ENCODE measurements at regions not wholly inside any gene's neighbourhood (a gene's known extent, or its start where the extent isn't known, plus 50 kb on each side); places are given as distances from the start of the nearest gene placed in this dataset.
A peak's percentile ranks its signal among the peaks of the same experiment; 100 is the strongest.

GRCh38 chr10:70984986-70985722 is 96.8 kb upstream of the PCBD1 start:
- H3K4me1 ChIP-seq (ENCODE audit: control insufficient read depth, insufficient read depth, low read length), result peaks cover 52% of the 10 kb centered on the region
- Mint-ChIP-seq H3K4me1 (peaks cover 45 to 57% of the 10 kb centered on the region in 2 donors), H3K36me3 (no peaks in the 10 kb centered on the region), H3K9me3 (no peaks in the 10 kb centered on the region), H3K4me3 (no peak overlapping the region), H3K27me3 (ENCODE audit: low read depth in 2 of 2) (peaks cover 0 to 6% of the 10 kb centered on the region in 2 donors), H3K27ac (peak overlapping the region; percentile 43 to 75)
- no peak overlapping the region for H3K4me3 ChIP-seq (ENCODE audit: low read length)
- ATAC-seq (no peak), DNase-seq (no peak)
- no peaks in the 10 kb centered on the region for H3K27me3 ChIP-seq (ENCODE audit: control insufficient read depth, insufficient read depth, low read length)
- no peak overlapping the region for H3K27ac ChIP-seq (ENCODE audit: low read length)
- intact Hi-C loops (cut with micrococcal nuclease), result no loop called here
- no peaks in the 10 kb centered on the region for H3K9me3 ChIP-seq (ENCODE audit: control insufficient read depth, insufficient read depth, low read length)
- TF ChIP-seq, protein P1, sequence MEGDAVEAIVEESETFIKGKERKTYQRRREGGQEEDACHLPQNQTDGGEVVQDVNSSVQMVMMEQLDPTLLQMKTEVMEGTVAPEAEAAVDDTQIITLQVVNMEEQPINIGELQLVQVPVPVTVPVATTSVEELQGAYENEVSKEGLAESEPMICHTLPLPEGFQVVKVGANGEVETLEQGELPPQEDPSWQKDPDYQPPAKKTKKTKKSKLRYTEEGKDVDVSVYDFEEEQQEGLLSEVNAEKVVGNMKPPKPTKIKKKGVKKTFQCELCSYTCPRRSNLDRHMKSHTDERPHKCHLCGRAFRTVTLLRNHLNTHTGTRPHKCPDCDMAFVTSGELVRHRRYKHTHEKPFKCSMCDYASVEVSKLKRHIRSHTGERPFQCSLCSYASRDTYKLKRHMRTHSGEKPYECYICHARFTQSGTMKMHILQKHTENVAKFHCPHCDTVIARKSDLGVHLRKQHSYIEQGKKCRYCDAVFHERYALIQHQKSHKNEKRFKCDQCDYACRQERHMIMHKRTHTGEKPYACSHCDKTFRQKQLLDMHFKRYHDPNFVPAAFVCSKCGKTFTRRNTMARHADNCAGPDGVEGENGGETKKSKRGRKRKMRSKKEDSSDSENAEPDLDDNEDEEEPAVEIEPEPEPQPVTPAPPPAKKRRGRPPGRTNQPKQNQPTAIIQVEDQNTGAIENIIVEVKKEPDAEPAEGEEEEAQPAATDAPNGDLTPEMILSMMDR (IDR thresholded peaks at IDR 0.05), result no peak
- 71% methylated on average over 8 of the region's 8 CpGs for WGBS (ENCODE audit: insufficient coverage)
- no peaks in the 10 kb centered on the region for H3K36me3 ChIP-seq (ENCODE audit: control insufficient read depth, insufficient read depth, low read length)

- H3K4me1 ChIP-seq (ENCODE audit: control insufficient read depth, insufficient read depth, low read length), result peaks cover 60% of the 10 kb centered on the region
- no peaks in the 10 kb centered on the region for H3K27me3 ChIP-seq (ENCODE audit: control insufficient read depth, insufficient read depth, low read length)
- peaks cover 48 to 61% of the 10 kb centered on the region in 2 donors for H3K4me1 Mint-ChIP-seq
- H3K9me3 ChIP-seq (ENCODE audit: control insufficient read depth, insufficient read depth, low read length), result no peaks in the 10 kb centered on the region
- TF ChIP-seq, protein P1 (IDR thresholded peaks at IDR 0.05), result no peak
- H3K36me3 Mint-ChIP-seq, result no peaks in the 10 kb centered on the region
- ATAC-seq, result peak; percentile 40 to 56 (median 45)
- H3K27ac Mint-ChIP-seq, result peak overlapping the region; percentile 43 to 75
- no peak overlapping the region for H3K4me3 ChIP-seq (ENCODE audit: low read length)
- no peaks in the 10 kb centered on the region for H3K9me3 Mint-ChIP-seq
- intact Hi-C loops (cut with micrococcal nuclease), result no loop called here
- 34% methylated on average over 10 of the region's 13 CpGs for WGBS (ENCODE audit: insufficient coverage)
- H3K36me3 ChIP-seq (ENCODE audit: control insufficient read depth, insufficient read depth, low read length), result no peaks in the 10 kb centered on the region
- peaks cover 0 to 9% of the 10 kb centered on the region in 2 donors for H3K27me3 Mint-ChIP-seq (ENCODE audit: low read depth in 2 of 2)
- peak overlapping the region; percentile 1 for H3K27ac ChIP-seq (ENCODE audit: low read length)
- DNase-seq, result peak; percentile 13 to 22
- H3K4me3 Mint-ChIP-seq, result peak overlapping the region; percentile 9
Observed at GRCh38 chr10:70985824-70986622, 97.7 kb upstream of the PCBD1 start.

DNA sequence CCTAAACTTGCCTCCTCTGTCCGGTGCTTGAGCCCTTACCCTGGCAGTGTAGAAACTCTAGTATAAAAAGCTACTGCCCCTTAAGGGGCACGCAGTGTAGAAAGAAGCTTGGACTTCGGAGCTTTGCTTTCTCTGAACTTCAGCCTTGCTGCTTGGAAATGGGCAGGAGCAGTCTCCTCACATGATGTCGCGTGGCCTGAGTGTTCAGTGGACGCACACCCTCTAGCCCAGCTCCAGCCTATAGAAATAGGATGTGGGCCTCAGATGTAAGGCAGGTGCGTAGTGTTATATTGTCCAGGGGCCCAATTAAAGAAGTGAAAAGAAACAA is 98.2 kb upstream of the PCBD1 start:
- no peaks in the 10 kb centered on the region for H3K36me3 ChIP-seq (ENCODE audit: control insufficient read depth, insufficient read depth, low read length)
- H3K4me1 ChIP-seq (ENCODE audit: control insufficient read depth, insufficient read depth, low read length), result peaks cover 54% of the 10 kb centered on the region
- intact Hi-C loops (cut with micrococcal nuclease), result no loop called here
- no peak overlapping the region for H3K27ac ChIP-seq (ENCODE audit: low read length)
- Mint-ChIP-seq H3K27me3 (ENCODE audit: low read depth in 2 of 2) (peaks cover 0 to 10% of the 10 kb centered on the region in 2 donors), H3K4me3 (no peak overlapping the region), H3K4me1 (peaks cover 46 to 57% of the 10 kb centered on the region in 2 donors), H3K9me3 (no peaks in the 10 kb centered on the region), H3K27ac (peak overlapping the region in 1 of 2 donors; percentile 75), H3K36me3 (no peaks in the 10 kb centered on the region)
- H3K4me3 ChIP-seq (ENCODE audit: low read length), result no peak overlapping the region
- TF ChIP-seq, protein P1 (IDR thresholded peaks at IDR 0.05), result no peak
- DNase-seq, result no peak
- 97% methylated on average over 6 of the region's 7 CpGs for WGBS (ENCODE audit: insufficient coverage)
- ATAC-seq, result no peak
- H3K27me3 ChIP-seq (ENCODE audit: control insufficient read depth, insufficient read depth, low read length), result no peaks in the 10 kb centered on the region
- H3K9me3 ChIP-seq (ENCODE audit: control insufficient read depth, insufficient read depth, low read length), result no peaks in the 10 kb centered on the region
